Calu3 (cell line): ENCODE measurements at regions not wholly inside any gene's neighbourhood (a gene's known extent, or its start where the extent isn't known, plus 50 kb on each side); places are given as distances from the start of the nearest gene placed in this dataset.

Source experiments
- BruUV-seq: library from RNA; stranded (reverse); fragments of 400-500 nt; replicated peaks from 2 replicates; lab custom pipeline; 2021; lab: Mats Ljungman, UMichigan
- CTCF ChIA-PET: fragments of 300-600 bp; sonication (Branson Sonifier 250); formaldehyde crosslinking; loops from one replicate; lab custom pipeline; 2022; ENCODE audit warnings: antibody characterized with exemption; lab: Charles Lee
- DNase-seq: peaks from one replicate; pipeline ENCODE4 v3.0.0; 2022
- H3K27ac Mint-ChIP-seq: one replicate; pipeline ENCODE4 v1.8.0; 2022; ENCODE audit warnings: mixed read lengths; ENCODE audit not compliant: unreplicated experiment
- H3K27me3 Mint-ChIP-seq: one replicate; pipeline ENCODE4 v1.8.0; 2022; ENCODE audit warnings: mixed read lengths; ENCODE audit not compliant: unreplicated experiment
- H3K36me3 Mint-ChIP-seq: one replicate; pipeline ENCODE4 v1.8.0; 2022; ENCODE audit warnings: mild to moderate bottlenecking, moderate library complexity, mixed read lengths; ENCODE audit not compliant: insufficient read depth, unreplicated experiment
- H3K4me1 Mint-ChIP-seq: one replicate; pipeline ENCODE4 v1.8.0; 2022; ENCODE audit warnings: mild to moderate bottlenecking, low read depth, mixed read lengths; ENCODE audit not compliant: unreplicated experiment
- H3K4me3 Mint-ChIP-seq: one replicate; pipeline ENCODE4 v1.8.0; 2022; ENCODE audit warnings: mild to moderate bottlenecking, low read depth, moderate library complexity, mixed read lengths; ENCODE audit not compliant: unreplicated experiment
- H3K9me3 Mint-ChIP-seq: one replicate; pipeline ENCODE4 v1.8.0; 2022; ENCODE audit warnings: low read depth, mixed read lengths; ENCODE audit not compliant: unreplicated experiment
- intact Hi-C: fragments of 100-400 bp; cut with micrococcal nuclease; formaldehyde crosslinking; loops from one replicate; pipeline ENCODE4 v1.10.0; 2022; ENCODE audit not compliant: unreplicated experiment
- TF ChIP-seq, protein P1 (sequence below): fragments of 200-600 bp; IDR thresholded peaks from one replicate; pipeline ENCODE4 v1.8.0; 2022; ENCODE audit warnings: antibody characterized with exemption; ENCODE audit not compliant: unreplicated experiment

DNA sequence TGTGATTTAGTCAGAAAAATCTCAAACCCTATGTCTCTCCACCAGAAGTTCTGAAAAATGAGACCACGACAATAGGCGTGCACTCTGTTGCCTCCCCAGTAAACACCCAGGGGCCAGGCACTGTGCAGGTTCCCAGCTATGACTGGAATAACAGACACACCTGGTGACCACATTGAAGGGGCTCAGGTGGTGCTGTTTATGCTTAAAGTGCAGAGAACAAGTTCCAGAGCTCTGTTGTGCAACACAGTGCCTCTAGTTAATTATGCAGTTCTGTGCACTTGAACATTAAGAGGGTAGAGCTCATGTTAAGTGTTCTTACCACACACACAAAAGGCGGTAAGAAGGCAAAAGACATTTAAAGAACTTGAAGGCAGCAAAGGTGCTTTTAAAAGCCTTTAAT lies 52.6 kb upstream of the AFF3 start:
- CTCF ChIA-PET = no interaction called here
- BruUV-seq = no TSS peak

GRCh38 chr2:100193291-100193710 lies 50.9 kb upstream of the AFF3 start:
- no TSS peak for BruUV-seq
- peak; percentile 5 for DNase-seq
- peaks cover 14% of the 10 kb centered on the region for H3K4me1 Mint-ChIP-seq
- CTCF ChIA-PET = no interaction called here
- TF ChIP-seq, protein P1, sequence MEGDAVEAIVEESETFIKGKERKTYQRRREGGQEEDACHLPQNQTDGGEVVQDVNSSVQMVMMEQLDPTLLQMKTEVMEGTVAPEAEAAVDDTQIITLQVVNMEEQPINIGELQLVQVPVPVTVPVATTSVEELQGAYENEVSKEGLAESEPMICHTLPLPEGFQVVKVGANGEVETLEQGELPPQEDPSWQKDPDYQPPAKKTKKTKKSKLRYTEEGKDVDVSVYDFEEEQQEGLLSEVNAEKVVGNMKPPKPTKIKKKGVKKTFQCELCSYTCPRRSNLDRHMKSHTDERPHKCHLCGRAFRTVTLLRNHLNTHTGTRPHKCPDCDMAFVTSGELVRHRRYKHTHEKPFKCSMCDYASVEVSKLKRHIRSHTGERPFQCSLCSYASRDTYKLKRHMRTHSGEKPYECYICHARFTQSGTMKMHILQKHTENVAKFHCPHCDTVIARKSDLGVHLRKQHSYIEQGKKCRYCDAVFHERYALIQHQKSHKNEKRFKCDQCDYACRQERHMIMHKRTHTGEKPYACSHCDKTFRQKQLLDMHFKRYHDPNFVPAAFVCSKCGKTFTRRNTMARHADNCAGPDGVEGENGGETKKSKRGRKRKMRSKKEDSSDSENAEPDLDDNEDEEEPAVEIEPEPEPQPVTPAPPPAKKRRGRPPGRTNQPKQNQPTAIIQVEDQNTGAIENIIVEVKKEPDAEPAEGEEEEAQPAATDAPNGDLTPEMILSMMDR = no peak
- H3K27me3 Mint-ChIP-seq = peaks cover 26% of the 10 kb centered on the region
- H3K27ac Mint-ChIP-seq = no peak overlapping the region
- H3K36me3 Mint-ChIP-seq = no peaks in the 10 kb centered on the region
- no peaks in the 10 kb centered on the region for H3K9me3 Mint-ChIP-seq
- no peak overlapping the region for H3K4me3 Mint-ChIP-seq
- intact Hi-C loops = no loop called here

More for the DNA sequence above, 52.6 kb upstream of the AFF3 start:
- intact Hi-C loops = no loop called here
- TF ChIP-seq, protein P1 = no peak
- H3K36me3 Mint-ChIP-seq = no peaks in the 10 kb centered on the region
- H3K27ac Mint-ChIP-seq = no peak overlapping the region
- no peak overlapping the region for H3K4me3 Mint-ChIP-seq
- peaks cover 14% of the 10 kb centered on the region for H3K4me1 Mint-ChIP-seq
- H3K9me3 Mint-ChIP-seq = no peaks in the 10 kb centered on the region
- H3K27me3 Mint-ChIP-seq = peaks cover 10% of the 10 kb centered on the region
- DNase-seq = no peak

DNA sequence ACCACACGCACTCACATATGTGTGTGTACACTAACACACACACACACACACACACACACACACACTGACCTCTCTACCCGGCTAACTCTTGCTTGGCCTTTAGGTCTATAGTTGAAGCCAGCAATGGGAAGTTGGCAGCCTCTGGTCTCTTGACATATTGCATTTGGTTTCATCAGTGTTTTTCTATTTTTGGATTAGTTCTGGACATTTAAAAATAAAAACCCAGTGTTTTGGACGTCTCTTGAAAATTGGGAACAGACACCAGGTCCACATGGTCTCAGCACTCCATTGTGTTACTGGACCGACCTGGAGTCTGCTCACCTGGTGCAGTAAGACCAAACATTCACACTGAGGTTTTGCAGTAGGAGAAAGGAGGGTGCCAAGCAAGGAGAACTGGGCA lies 50.4 kb upstream of the AFF3 start:
- no TSS peak for BruUV-seq
- peaks cover 30% of the 10 kb centered on the region for H3K27me3 Mint-ChIP-seq
- TF ChIP-seq, protein P1 = no peak
- peaks cover 14% of the 10 kb centered on the region for H3K4me1 Mint-ChIP-seq
- no peak overlapping the region for H3K27ac Mint-ChIP-seq
- no peaks in the 10 kb centered on the region for H3K36me3 Mint-ChIP-seq
- H3K9me3 Mint-ChIP-seq = no peaks in the 10 kb centered on the region
- intact Hi-C loops = no loop called here
- no peak for DNase-seq
- CTCF ChIA-PET = no interaction called here
- no peak overlapping the region for H3K4me3 Mint-ChIP-seq

DNA sequence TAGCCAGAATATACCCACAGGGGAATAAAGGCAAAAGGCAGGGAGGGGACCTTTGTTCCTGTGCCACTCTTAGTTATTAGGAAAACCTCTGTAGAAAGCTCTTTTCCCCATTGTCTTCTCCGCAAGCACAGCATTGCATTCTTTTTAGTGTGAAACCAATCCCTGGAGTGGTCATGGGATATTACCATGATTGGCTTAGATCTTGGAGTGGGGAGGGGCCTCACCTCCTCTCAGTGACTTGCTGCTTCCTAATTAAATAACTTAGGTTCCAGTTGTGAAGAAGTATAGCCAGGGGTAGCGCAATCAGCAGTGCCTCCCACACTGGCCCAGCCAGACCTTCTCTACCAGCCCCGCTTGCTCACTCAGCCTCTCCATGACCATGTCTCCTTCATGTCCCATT lies 49.9 kb upstream of the AFF3 start:
- DNase-seq = no peak
- Mint-ChIP-seq H3K27me3 (peaks cover 31% of the 10 kb centered on the region), H3K27ac (no peak overlapping the region), H3K9me3 (no peaks in the 10 kb centered on the region), H3K4me1 (peaks cover 14% of the 10 kb centered on the region), H3K4me3 (no peak overlapping the region), H3K36me3 (no peaks in the 10 kb centered on the region)
- intact Hi-C loops = no loop called here
- no TSS peak for BruUV-seq
- CTCF ChIA-PET = no interaction called here
- TF ChIP-seq, protein P1 = no peak
